ENCODE measurements at regions not wholly inside any gene's neighbourhood (a gene's known extent, or its start where the extent isn't known, plus 50 kb on each side); places are given as distances from the start of the nearest gene placed in this dataset.

GRCh38 chr2:236766850-236767249, 197.2 kb downstream of the ACKR3 start:
- TF ChIP-seq POLR2AphosphoS5 (IDR thresholded peaks at IDR 0.05) (no peak), CTCF (IDR thresholded peaks at IDR 0.05) (no peak), EP300 (IDR thresholded peaks at IDR 0.05) (no peak)
